DND-41 (cell line): ENCODE measurements at regions not wholly inside any gene's neighbourhood (a gene's known extent, or its start where the extent isn't known, plus 50 kb on each side); places are given as distances from the start of the nearest gene placed in this dataset.
"Not testable (repeated sequence)": the region's sequence is repeated elsewhere in the genome, so short reads cannot be mapped to it uniquely, and the experiment has no call there.

Experiments
- ATAC-seq: fragments of 200-7000 bp; cut with Tn5 transposase; 3 replicates; pipeline ENCODE4 v1.9.1; 2021; ENCODE audit warnings: low read depth; ENCODE audit not compliant: insufficient read depth
- DNase-seq: peaks from one replicate; pipeline ENCODE4 v3.0.0-alpha.2; 2020
- H2AFZ ChIP-seq: 2 replicates; pipeline ENCODE4 v1.6.0; 2012; ENCODE audit warnings: low read depth, low read length
- H3K27ac ChIP-seq: 2 replicates; pipeline ENCODE4 v1.5.1; 2012; ENCODE audit warnings: low read length, inconsistent platforms
- H3K27me3 ChIP-seq: fragments of 200-600 bp; sonication (generic); 2 replicates; pipeline ENCODE4 v1.6.0; 2012; ENCODE audit warnings: low read length, mild to moderate bottlenecking, inconsistent platforms; ENCODE audit not compliant: insufficient read depth, poor library complexity
- H3K36me3 ChIP-seq: 2 replicates; pipeline ENCODE4 v1.5.1; 2012; ENCODE audit warnings: low read length, inconsistent platforms; ENCODE audit not compliant: insufficient read depth
- H3K4me1 ChIP-seq: 2 replicates; pipeline ENCODE4 v1.5.1; 2012; ENCODE audit warnings: mild to moderate bottlenecking, low read length; ENCODE audit not compliant: insufficient read depth
- H3K4me2 ChIP-seq: 2 replicates; pipeline ENCODE4 v1.6.0; 2012; ENCODE audit warnings: mild to moderate bottlenecking, moderate library complexity, low read length, inconsistent platforms; ENCODE audit not compliant: insufficient read depth
- H3K4me3 ChIP-seq, 2 experiments: fragments of 200-600 bp in 1 of 2; shearing (Covaris generic) in 1 of 2; 2 replicates each; pipeline ENCODE4 v1.5.1; 2012 to 2016; ENCODE audit warnings: inconsistent platforms in 2 of 2, low read length in 2 of 2, mild to moderate bottlenecking in 2 of 2, low read depth in 1 of 2, moderate library complexity in 1 of 2
- H3K79me2 ChIP-seq: 2 replicates; pipeline ENCODE4 v1.6.0; 2012; ENCODE audit warnings: low read length, inconsistent platforms; ENCODE audit not compliant: insufficient read depth
- H3K9ac ChIP-seq: 2 replicates; pipeline ENCODE4 v1.6.0; 2012; ENCODE audit warnings: low read depth, mild to moderate bottlenecking, inconsistent platforms, low read length, moderate library complexity
- H3K9me3 ChIP-seq: 2 replicates; pipeline ENCODE4 v1.5.1; 2012; ENCODE audit warnings: low read length, moderate library complexity, mild to moderate bottlenecking, inconsistent platforms; ENCODE audit not compliant: insufficient read depth, severe bottlenecking
- H4K20me1 ChIP-seq: 2 replicates; pipeline ENCODE4 v1.6.0; 2012; ENCODE audit warnings: low read length; ENCODE audit not compliant: insufficient read depth
- EZH2 ChIP-seq: IDR thresholded peaks from 3 replicates; pipeline ENCODE4 v1.6.1; 2012; ENCODE audit warnings: borderline replicate concordance, low read depth, mild to moderate bottlenecking, moderate library complexity, low read length, inconsistent platforms; ENCODE audit not compliant: severe bottlenecking
- TF ChIP-seq, protein P1 (sequence below): IDR thresholded peaks from 2 replicates; pipeline ENCODE4 v1.5.1; 2012; ENCODE audit warnings: borderline replicate concordance, low read length, moderate library complexity, mild to moderate bottlenecking; ENCODE audit not compliant: poor library complexity, severe bottlenecking; ENCODE audit errors: extremely low read depth

- Histone ChIP-seq H3K27me3 (no peaks in the 10 kb centered on the region), H3K4me2 (no peak overlapping the region), H2AFZ (no peak overlapping the region), H3K4me1 (no peaks in the 10 kb centered on the region), H3K36me3 (no peaks in the 10 kb centered on the region), H3K9me3 (peaks cover 5% of the 10 kb centered on the region), H3K27ac (no peak overlapping the region), H4K20me1 (no peaks in the 10 kb centered on the region), H3K9ac (no peak overlapping the region), H3K4me3 (no peak overlapping the region), H3K79me2 (no peaks in the 10 kb centered on the region)
- DNase-seq: no peak
- no peak for TF ChIP-seq EZH2
- TF ChIP-seq, protein P1, sequence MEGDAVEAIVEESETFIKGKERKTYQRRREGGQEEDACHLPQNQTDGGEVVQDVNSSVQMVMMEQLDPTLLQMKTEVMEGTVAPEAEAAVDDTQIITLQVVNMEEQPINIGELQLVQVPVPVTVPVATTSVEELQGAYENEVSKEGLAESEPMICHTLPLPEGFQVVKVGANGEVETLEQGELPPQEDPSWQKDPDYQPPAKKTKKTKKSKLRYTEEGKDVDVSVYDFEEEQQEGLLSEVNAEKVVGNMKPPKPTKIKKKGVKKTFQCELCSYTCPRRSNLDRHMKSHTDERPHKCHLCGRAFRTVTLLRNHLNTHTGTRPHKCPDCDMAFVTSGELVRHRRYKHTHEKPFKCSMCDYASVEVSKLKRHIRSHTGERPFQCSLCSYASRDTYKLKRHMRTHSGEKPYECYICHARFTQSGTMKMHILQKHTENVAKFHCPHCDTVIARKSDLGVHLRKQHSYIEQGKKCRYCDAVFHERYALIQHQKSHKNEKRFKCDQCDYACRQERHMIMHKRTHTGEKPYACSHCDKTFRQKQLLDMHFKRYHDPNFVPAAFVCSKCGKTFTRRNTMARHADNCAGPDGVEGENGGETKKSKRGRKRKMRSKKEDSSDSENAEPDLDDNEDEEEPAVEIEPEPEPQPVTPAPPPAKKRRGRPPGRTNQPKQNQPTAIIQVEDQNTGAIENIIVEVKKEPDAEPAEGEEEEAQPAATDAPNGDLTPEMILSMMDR: no peak
- no peak for ATAC-seq
These were observed 1238.0 kb upstream of the NRXN1 start for GRCh38 chr2:52269696-52270485.

DNA sequence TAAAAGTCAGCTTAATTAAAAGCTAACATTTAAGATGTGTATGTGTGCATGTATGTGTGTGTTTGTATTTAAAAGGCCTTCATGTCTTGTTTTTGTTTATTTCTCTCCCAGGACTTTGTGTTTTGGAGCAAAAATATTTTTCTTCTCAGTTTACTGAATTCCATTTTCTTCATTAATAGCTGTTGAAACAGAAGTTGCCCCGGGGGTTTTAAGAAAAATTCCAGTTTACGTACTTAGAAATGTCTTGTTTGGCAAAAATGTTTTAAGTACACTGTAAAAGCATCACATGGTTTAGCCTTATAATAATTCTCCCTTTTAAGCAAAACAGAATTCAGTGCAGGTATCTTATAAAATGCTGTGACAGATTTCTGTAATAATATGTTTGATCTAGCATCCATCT lies 1233.0 kb upstream of the NRXN1 start:
- H3K4me2 ChIP-seq: no peak overlapping the region
- peaks cover 2% of the 10 kb centered on the region for H3K9me3 ChIP-seq
- no peak overlapping the region for H3K4me3 ChIP-seq
- H4K20me1 ChIP-seq: no peaks in the 10 kb centered on the region
- H3K27ac ChIP-seq: no peak overlapping the region
- ATAC-seq (no peak), DNase-seq (no peak)
- no peaks in the 10 kb centered on the region for H3K79me2 ChIP-seq
- TF ChIP-seq, protein P1: no peak
- TF ChIP-seq EZH2: no peak
- no peak overlapping the region for H3K9ac ChIP-seq
- no peak overlapping the region for H2AFZ ChIP-seq
- H3K4me1 ChIP-seq: no peaks in the 10 kb centered on the region
- no peaks in the 10 kb centered on the region for H3K36me3 ChIP-seq
- H3K27me3 ChIP-seq: no peaks in the 10 kb centered on the region

GRCh38 chr2:52264488-52264887 lies 1232.6 kb upstream of the NRXN1 start:
- peaks cover 2% of the 10 kb centered on the region for H3K9me3 ChIP-seq
- no peaks in the 10 kb centered on the region for H3K27me3 ChIP-seq
- no peaks in the 10 kb centered on the region for H3K36me3 ChIP-seq
- no peaks in the 10 kb centered on the region for H3K4me1 ChIP-seq
- TF ChIP-seq EZH2: no peak
- TF ChIP-seq, protein P1: no peak
- no peak overlapping the region for H2AFZ ChIP-seq
- H4K20me1 ChIP-seq: no peaks in the 10 kb centered on the region
- no peak overlapping the region for H3K27ac ChIP-seq
- DNase-seq: no peak
- H3K4me2 ChIP-seq: no peak overlapping the region
- ATAC-seq: no peak
- no peak overlapping the region for H3K4me3 ChIP-seq
- H3K9ac ChIP-seq: no peak overlapping the region
- H3K79me2 ChIP-seq: no peaks in the 10 kb centered on the region

- Histone ChIP-seq H3K79me2 (no peaks in the 10 kb centered on the region), H3K4me1 (no peaks in the 10 kb centered on the region), H2AFZ (no peak overlapping the region), H3K36me3 (no peaks in the 10 kb centered on the region), H3K9me3 (peaks cover 2% of the 10 kb centered on the region), H3K27me3 (no peaks in the 10 kb centered on the region), H3K4me2 (no peak overlapping the region), H3K9ac (no peak overlapping the region), H3K27ac (no peak overlapping the region), H4K20me1 (no peaks in the 10 kb centered on the region), H3K4me3 (no peak overlapping the region)
- no peak for DNase-seq
- no peak for ATAC-seq
- TF ChIP-seq, protein P1: no peak
- no peak for TF ChIP-seq EZH2
These were observed 1229.0 kb upstream of the NRXN1 start for GRCh38 chr2:52260904-52261303.

GRCh38 chr2:52258967-52259366 lies 1227.0 kb upstream of the NRXN1 start:
- not testable (repeated sequence) for H3K27ac ChIP-seq, H2AFZ ChIP-seq, ATAC-seq, H3K9me3 ChIP-seq, H3K4me1 ChIP-seq, H3K4me3 ChIP-seq, H3K9ac ChIP-seq, H3K4me2 ChIP-seq, H3K27me3 ChIP-seq, H3K36me3 ChIP-seq, H3K79me2 ChIP-seq, DNase-seq, H4K20me1 ChIP-seq
